HG03097 (cell line): ENCODE measurements at regions not wholly inside any gene's neighbourhood (a gene's known extent, or its start where the extent isn't known, plus 50 kb on each side); places are given as distances from the start of the nearest gene placed in this dataset.
A peak's percentile ranks its signal among the peaks of the same experiment; 100 is the strongest.
"Not testable (repeated sequence)": the region's sequence is repeated elsewhere in the genome, so short reads cannot be mapped to it uniquely, and the experiment has no call there.

Experiments used
- ATAC-seq: cut with Tn5 transposase; IDR thresholded peaks from one replicate; pipeline ENCODE4 v1.9.1; 2021; ENCODE audit not compliant: unreplicated experiment, low FRiP score

DNA sequence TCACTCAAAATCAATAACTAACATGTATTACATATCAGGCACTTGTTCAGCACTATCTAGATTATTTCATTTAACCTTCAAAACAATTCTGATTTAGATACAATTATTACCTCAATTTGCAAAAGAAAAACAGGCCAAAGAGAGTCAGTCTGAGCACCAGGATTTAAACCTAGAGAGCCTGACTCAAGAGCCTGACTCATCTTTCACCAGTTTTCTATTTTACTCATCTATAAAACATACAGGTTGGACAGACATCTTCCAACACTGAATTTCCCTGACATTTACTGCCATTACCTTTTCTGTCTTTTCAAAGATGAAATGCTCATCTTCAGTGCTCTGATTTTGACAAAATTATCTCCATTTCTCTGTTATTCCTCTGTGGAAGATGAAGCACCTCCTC, 116.5 kb downstream of the MRPL39 start:
- no peak for ATAC-seq

DNA sequence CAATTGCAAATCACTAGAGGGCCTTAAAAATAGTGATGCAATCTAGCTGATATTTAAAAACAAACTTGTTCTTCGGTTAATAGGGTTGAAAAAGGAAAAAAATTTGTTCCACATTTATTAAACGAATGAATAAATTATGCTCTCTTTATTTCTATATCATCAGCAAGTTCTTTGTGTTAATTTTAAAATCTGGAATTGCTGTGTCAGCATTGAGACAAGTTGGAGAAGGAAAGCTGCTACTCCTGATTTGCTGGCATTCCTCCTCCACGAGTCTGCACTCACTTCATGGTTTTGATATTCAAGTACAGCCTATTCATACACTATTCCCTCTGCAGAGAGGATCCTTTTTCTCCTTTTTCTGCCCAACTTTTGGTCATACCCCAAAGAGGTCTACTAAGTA, 117.6 kb downstream of the MRPL39 start:
- no peak for ATAC-seq

DNA sequence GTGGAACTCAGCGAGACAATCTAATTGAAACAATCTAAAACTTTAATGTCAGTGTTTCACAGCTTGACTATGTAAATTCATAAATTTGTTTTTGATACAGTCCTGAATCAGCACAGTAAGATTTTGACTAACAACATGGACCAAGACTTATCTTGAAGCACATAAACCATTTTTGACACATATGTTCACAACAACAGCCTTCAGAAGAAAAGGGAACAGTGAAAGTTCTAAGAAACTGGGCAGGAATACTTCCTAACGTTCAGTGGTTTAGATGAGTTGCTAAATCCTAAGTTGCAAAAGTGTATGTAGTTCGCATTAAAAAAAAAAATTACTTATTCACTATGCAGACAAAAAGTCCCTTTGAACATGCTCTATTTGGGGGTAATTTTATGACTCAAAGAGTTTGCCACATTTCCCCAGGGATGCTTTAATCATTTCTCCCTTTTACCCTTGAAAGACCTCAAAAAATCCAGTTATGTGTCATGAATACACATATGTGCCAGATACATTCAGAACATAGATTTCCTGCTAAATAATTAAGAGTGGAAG, 120.2 kb downstream of the MRPL39 start:
- ATAC-seq = peak; percentile 77

DNA sequence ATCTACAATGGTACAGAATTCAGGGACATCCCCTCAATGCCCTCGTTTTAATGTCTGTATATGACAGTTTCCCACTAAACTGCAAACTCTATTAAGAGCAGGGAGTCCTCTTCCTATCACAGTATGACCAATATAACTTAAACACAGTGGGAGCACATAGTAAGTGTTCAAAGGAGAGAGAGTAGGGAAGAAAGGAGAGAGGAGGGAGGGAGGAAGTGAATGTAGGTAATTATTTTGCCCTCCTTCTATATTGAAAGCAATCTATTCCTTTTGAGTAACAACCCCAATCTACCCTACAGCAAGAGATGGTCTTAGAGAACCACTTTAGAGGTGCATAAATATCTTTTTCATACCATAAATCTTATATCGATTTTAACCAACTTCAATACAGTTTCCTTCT, 121.4 kb downstream of the MRPL39 start:
- no peak for ATAC-seq

DNA sequence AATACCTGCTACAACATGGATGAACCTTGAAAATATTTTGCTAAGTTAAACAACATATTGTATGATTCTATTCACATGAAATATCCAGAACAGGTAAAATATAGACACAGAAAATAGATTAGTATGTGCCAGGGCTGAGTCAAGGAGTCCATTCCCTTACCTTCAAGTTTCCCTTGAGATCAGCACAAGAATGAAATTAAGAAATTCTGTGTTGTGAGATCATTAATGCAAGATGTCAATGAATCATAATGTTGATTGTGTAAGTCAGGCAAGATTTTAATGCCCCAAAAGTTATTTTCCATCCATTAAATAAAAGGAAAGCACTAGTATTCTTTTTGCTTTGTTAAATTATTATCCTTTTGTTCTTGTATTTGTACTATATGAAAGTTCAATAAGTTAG, 139.4 kb downstream of the MRPL39 start:
- ATAC-seq = no peak

DNA sequence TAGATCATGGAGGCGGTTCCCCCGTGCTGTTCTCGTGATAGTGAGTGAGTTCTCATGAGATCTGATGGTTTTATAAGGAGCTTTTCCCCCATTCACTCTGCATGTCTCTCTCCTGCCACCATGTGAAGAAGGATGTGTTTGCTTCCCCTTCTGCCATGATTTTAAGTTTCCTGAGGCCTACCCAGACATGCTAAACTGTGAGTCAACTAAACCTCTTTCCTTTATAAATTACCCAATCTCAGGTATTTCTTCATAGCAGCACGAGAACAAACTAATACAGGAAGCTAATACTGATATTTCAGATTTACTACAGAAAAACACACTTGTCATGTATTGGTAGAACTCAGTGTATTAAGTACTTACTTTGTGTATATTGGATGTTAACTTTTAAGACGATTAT, 140.2 kb downstream of the MRPL39 start:
- not testable (repeated sequence) for ATAC-seq

DNA sequence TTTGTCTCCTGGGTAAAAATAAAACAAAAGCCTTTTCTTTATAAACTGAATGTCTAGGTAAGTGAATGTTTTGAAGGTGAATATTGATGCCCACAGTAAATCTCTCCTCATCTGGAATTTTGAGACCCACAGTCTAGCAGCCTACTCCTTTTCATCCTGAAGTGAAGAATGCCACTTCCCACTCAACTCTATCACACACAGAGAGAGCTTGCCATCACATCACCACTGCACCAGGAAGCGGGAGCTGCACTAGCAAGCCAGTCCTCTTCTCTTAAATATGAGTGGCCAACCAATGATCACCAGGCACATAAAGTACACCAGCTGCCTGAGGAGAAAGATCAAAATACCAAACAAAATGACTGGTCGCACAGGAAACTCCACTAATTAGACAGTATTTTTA, 140.8 kb downstream of the MRPL39 start:
- no peak for ATAC-seq

DNA sequence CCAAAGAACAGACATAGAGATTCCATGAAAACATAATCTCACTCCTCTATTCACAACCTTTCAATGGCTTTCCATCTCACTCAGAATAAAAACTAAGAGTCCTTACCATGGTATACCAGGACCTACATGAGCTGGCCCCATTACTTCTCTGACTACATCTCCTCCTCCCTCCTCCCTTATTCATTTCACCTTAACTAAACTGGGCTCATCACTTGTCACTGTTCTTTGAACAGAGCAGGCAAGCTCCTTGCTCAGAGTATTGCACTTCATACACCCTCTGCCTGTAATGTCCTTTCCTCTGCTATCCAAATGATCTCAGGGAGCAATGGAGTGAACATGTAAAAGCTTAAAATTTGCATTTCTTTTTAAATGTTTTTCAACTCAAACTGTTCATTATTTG, 142.0 kb downstream of the MRPL39 start:
- no peak for ATAC-seq

DNA sequence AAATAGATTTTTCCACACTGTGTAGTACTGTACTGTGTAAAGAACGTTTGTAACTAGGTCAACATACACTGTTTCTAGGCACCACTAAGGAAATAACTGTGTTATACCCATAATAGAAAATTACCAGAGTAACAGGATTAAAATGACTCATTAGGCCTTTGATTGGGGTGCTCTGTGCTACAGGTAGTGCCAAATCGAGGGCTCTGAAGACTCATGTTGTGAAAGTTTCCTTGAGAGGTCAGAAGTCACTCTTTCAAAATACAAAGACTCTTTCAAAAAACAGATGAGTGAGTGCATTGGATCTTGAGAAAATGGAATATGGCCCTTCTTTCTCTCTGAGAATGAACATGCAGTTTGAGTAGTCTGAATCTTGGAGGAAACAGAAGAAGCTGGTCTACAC, 143.0 kb downstream of the MRPL39 start:
- no peak for ATAC-seq

DNA sequence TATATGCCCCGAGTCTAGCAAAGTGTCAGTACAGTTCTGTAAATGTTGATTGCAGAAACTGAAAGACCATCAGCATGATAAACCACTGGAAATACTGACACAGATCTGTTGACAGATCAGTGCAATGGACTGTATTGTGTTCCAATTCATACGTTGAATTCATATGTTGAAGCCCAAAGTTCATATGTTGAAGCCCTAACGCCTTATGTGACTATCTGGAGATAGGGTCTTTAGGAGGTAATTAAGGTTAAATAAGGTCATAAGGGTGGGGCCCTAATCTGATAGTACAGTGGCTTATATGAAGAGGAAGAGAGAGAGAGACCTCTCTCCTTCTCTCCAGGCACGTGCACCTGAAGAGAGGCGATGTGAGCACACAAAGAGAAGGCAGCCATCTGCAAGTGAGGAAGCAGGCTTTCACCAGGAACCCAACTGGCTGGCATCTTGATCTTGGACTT, 144.7 kb downstream of the MRPL39 start:
- ATAC-seq = peak; percentile 52

DNA sequence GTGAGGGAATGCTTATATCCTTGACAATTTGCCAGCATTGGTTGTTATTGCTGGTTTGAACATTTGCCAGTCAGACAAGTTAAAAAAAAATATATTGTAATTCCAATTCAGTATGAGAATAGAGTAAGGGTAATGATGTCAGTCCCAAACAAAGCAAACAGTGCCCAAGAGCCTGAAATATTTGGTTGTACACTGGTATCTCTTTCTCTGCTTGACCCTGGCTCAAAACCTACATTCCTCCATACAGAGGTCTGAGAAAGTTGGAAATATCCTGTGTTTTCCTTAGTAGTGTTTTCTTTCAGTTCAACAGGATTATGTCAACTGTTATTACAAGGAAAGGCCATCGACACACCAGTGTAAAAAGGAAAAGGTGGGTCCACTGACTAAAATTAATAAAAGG, 145.6 kb downstream of the MRPL39 start:
- ATAC-seq = no peak

DNA sequence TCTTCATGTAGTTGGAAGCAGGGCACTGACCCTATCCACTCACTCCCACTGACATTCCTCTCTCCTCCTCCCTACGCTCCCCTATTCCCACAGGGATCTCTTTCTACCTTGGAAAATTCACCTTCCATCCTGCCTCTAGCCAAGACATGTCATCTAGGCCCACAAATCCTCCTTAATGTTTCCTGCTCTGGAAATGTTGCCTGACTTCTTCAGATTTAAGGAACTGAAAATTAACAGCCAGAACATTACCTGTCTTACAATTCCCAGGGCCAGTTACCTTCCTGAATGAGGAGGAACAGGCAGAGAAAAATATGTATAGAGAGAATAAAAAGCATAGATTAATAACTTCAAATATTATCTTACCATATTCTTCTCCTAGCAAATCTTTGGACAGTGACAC, 147.3 kb downstream of the MRPL39 start:
- no peak for ATAC-seq

DNA sequence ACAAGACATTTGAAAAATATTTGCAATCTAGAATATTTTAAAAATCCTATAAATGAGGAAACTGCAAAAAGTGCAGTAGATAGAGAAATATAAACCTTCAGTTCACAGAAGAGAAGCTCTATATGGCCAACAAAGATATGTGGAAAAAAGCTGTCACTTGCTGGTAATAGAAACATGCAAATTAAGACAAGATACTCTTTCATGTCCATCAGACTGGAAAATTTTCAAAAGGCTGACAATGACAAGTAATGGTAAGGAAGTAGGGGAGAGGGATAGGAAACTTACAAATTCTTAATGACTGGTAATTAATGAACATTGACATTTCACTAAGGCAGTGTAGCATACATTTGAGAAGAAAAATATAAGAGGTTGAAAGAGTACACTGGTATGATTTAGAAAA, 147.9 kb downstream of the MRPL39 start:
- no peak for ATAC-seq

DNA sequence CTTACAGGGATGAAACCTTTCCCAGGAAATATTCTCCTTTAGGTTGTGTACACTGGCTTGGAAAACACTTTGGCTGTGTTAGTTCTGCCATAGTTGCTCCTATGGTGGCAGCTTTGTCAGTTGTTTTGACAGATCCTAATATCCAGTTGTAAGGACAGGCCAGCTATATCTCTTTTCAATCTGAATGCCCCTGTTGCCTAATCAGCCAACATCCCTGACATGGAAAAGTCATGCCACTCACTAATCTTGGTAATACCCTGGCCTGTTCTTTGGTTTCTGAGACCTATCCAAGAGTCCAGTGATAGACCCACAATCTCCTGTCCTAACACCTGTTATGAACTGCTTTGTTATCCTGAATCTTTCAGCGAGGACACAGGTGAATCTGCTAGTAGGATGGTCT, 148.8 kb downstream of the MRPL39 start:
- no peak for ATAC-seq

DNA sequence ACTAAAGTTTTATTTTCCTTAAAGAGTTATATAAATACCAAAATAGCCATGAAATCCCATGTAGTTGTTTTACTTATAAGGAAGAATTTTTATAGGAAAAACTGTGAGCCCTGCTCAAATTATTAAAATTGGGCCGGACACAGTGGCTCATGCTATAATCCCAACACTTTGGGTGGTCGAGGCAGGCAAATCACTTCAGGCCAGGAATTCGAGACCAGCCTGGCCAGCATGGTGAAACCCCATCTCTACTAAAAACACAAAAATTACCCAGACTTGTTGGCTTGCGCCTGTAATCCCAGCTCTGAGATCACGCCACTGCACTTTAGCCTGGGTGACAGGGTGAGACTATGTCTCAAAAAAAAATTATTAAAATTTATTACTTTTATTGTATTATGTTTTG, 149.3 kb downstream of the MRPL39 start:
- no peak for ATAC-seq

DNA sequence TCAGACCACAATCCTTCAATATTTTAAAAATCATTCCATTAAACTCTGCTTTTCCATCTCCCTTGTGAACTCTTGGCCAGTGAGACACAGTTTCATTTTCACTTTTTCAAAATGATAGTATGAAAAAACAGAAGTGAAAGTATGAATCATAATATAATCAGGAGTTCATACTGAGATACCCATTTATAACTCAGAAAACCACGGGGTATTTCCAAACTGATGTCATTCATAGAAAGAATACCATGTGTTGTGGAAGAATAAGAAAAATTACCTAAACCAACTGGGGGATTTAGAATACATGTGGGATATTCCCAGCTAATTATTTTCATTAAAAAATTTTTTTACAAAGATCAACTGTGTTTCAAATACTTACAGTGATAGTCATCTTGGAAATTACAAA, 149.9 kb downstream of the MRPL39 start:
- ATAC-seq = peak; percentile 56

DNA sequence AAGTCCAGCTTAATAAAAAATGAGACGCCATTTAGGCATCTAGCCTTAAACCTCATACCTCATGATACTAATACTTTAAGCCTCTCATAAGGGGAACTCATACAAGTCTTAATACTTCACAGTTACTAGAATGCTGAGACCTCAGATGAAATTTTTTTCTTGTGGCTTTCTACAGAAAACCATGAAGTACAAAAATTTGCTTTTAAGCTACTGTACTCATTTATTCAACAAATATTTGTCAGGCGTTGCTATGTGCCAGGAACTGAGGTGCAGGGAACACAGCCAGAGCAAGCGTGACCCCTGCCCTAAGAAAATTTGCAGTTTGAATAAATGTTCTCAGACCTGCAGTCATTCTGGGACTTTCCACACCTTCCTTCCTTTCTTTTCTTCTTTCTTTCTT, 150.6 kb downstream of the MRPL39 start:
- peak; percentile 49 for ATAC-seq

DNA sequence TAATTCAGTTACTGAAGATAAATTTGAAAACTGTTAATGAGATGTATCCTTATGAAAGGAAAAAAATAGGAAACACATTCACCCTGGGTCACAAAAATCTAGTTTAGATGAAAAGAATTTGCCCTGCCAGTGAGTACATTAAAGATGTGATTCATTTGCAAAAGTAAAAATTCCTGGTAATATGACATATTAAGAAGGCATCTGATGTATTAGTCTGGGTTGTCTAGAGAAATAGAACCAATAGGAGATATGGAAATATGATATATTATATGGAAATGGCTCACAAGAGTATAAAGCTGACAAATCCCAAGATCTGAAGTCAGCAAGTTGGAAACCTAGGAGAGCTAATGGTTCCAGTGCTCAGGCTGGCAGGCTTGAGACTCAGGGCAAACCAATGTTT, 153.8 kb downstream of the MRPL39 start:
- ATAC-seq = no peak

DNA sequence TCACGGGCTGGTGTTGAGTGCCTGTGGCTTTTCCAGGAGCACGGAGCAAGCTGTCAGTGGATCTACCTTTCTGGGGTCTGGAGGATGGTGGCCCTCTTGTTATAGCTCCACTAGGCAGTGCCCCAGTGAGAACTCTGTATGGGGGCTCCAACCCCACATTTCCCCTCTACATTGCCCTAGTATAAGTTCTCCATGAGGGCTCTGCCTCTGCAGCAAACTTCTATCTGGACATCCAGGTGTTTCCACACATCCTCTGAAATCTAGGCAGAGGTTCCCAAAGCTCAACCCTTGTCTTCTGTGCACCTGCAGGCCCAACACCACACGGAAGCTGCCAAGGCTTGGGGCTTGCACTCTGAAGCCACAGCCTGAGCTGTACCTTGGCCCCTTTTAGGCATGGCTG, 157.3 kb downstream of the MRPL39 start:
- no peak for ATAC-seq

DNA sequence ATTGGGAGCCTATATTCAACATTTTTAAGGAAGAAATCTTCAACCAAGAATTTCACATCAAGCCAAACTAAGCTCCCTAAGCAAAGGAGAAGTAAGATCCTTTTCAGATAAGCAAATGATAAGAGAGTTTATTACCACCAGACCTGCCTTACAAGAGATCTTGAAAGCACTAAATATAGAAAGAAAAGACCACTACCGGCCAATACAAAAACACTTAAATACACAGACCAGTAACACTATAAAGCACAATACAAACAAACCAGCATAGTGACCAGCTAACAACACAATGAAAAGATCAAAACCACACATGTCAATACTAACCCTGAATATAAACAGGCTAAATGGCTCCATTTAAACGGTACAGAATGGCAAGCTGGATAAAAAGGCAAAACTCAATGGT, 165.4 kb downstream of the MRPL39 start:
- ATAC-seq = no peak

DNA sequence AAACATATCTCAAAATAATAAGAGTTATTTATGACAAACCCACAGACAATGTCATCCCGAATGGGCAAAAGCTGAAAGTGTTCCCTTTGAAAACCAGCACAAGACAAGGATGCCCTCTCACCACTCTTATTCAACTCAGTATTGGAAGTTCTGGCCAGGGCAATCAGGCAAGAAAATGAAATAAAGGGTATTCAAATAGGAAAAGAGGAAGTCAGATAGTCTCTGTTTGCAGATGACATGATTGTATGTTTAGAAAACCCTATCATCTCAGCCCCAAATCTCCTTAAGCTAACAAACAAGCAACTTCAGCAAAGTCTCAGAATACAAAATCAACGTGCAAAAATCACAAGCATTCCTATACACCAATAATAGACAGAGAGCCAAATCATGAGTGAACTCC, 169.8 kb downstream of the MRPL39 start:
- not testable (repeated sequence) for ATAC-seq

DNA sequence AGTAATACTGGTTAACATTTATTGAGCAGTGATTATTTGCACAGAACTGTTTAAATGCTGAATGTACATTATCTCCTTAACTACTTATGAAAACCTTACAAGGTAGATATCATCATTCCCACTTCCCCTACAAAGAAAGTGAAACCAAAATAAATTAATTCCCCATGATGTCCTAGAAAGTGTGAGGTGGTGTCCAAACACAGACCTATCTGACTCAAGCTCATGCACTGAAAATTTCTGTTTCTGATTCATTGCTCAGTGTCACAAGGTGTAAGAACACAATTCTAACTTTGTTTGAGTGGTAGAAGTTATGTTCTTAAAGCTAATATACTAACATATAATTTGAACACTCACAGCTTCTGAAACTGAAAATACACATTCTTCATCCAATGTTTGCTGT, 178.7 kb downstream of the MRPL39 start:
- ATAC-seq = peak; percentile 43

DNA sequence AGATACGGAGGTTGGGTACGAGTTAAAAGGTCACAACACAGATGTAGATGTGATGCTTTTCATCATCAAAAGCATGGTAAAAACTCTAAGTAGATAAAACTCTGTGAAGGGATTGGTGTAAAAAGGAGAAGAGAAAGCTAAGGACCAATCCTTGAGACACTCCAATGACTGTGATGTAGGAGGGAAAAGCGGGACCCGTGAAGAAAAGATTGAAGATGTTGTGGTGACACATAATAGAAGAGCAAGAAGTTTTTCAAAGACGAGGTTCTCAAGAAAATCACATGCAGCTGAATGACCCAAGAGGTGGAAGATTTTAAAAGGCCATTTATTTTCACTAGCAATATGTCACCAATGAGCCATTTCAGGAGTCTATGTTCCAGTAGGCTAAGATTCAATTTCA, 179.5 kb downstream of the MRPL39 start:
- no peak for ATAC-seq
